ENCODE measurements at regions not wholly inside any gene's neighbourhood (a gene's known extent, or its start where the extent isn't known, plus 50 kb on each side); places are given as distances from the start of the nearest gene placed in this dataset.

GRCh38 chr18:64332835-64333234 is 183.9 kb upstream of the LINC00305 start:
- no peak overlapping the region for H3K4me3 ChIP-seq (ENCODE audit: low read depth, low read length)
- TF ChIP-seq CTCF (IDR thresholded peaks at IDR 0.05; ENCODE audit: low read depth, low read length) = no peak
- POLR2A ChIA-PET = no interaction called here
- CTCF ChIA-PET = no interaction called here
- DNase-seq (ENCODE audit: low read depth, low spot score) = no peak
- H3K27ac ChIP-seq (ENCODE audit: low read depth, low read length) = no peak overlapping the region
- no peaks in the 10 kb centered on the region for H3K27me3 ChIP-seq (ENCODE audit: control insufficient read depth, insufficient read depth, low read length)
- H3K9me3 ChIP-seq (ENCODE audit: control insufficient read depth, insufficient read depth, low read length) = peaks cover 19% of the 10 kb centered on the region

- DNase-seq (ENCODE audit: low read depth, low spot score) = no peak
- H3K4me3 ChIP-seq (ENCODE audit: low read depth, low read length) = no peak overlapping the region
- POLR2A ChIA-PET = no interaction called here
- no peak for TF ChIP-seq CTCF (IDR thresholded peaks at IDR 0.05; ENCODE audit: low read depth, low read length)
- no peaks in the 10 kb centered on the region for H3K27me3 ChIP-seq (ENCODE audit: control insufficient read depth, insufficient read depth, low read length)
- peaks cover 18% of the 10 kb centered on the region for H3K9me3 ChIP-seq (ENCODE audit: control insufficient read depth, insufficient read depth, low read length)
- CTCF ChIA-PET = no interaction called here
- H3K27ac ChIP-seq (ENCODE audit: low read depth, low read length) = no peak overlapping the region
Measured at GRCh38 chr18:64331419-64331818, 182.5 kb upstream of the LINC00305 start.

GRCh38 chr18:64330931-64331330 is 182.0 kb upstream of the LINC00305 start:
- CTCF ChIA-PET = no interaction called here
- H3K9me3 ChIP-seq (ENCODE audit: control insufficient read depth, insufficient read depth, low read length) = peaks cover 23% of the 10 kb centered on the region
- DNase-seq (ENCODE audit: low read depth, low spot score) = no peak
- H3K4me3 ChIP-seq (ENCODE audit: low read depth, low read length) = no peak overlapping the region
- H3K27ac ChIP-seq (ENCODE audit: low read depth, low read length) = no peak overlapping the region
- no peak for TF ChIP-seq CTCF (IDR thresholded peaks at IDR 0.05; ENCODE audit: low read depth, low read length)
- POLR2A ChIA-PET = no interaction called here
- no peaks in the 10 kb centered on the region for H3K27me3 ChIP-seq (ENCODE audit: control insufficient read depth, insufficient read depth, low read length)

- ChIA-PET POLR2A (no interaction called here), CTCF (no interaction called here)
- no peak for TF ChIP-seq CTCF (IDR thresholded peaks at IDR 0.05; ENCODE audit: low read depth, low read length)
- Histone ChIP-seq H3K4me3 (ENCODE audit: low read depth, low read length) (no peak overlapping the region), H3K9me3 (ENCODE audit: control insufficient read depth, insufficient read depth, low read length) (peaks cover 23% of the 10 kb centered on the region), H3K27me3 (ENCODE audit: control insufficient read depth, insufficient read depth, low read length) (no peaks in the 10 kb centered on the region), H3K27ac (ENCODE audit: low read depth, low read length) (no peak overlapping the region)
- DNase-seq (ENCODE audit: low read depth, low spot score) = no peak
Measured at GRCh38 chr18:64330161-64330560, 181.3 kb upstream of the LINC00305 start.

DNA sequence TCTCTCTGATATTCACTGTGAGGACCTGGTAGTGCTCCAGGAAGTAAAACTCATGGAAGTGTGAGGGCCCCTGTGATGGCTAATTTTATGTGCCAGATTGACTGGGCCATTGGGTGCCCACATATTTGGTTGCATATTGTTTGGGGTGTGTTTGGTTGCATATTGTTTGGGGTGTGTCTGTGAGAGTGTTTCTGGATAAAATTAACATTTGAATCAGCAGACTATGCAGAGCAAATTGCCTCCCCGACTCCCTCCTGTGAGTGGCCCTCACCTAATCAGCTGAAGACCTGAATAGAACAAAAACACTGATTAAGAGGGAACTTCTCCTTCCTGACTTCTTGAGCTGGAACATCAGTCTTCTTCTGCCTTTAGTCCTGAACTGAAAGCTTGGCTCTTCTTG is 173.3 kb upstream of the LINC00305 start:
- DNase-seq (ENCODE audit: low read depth, low spot score) = no peak
- H3K27ac ChIP-seq (ENCODE audit: low read depth, low read length) = no peak overlapping the region
- no peaks in the 10 kb centered on the region for H3K27me3 ChIP-seq (ENCODE audit: control insufficient read depth, insufficient read depth, low read length)
- TF ChIP-seq CTCF (IDR thresholded peaks at IDR 0.05; ENCODE audit: low read depth, low read length) = no peak
- peaks cover 13% of the 10 kb centered on the region for H3K9me3 ChIP-seq (ENCODE audit: control insufficient read depth, insufficient read depth, low read length)
- ChIA-PET POLR2A (no interaction called here), CTCF (no interaction called here)
- no peak overlapping the region for H3K4me3 ChIP-seq (ENCODE audit: low read depth, low read length)
